ENCODE measurements at regions not wholly inside any gene's neighbourhood (a gene's known extent, or its start where the extent isn't known, plus 50 kb on each side); places are given as distances from the start of the nearest gene placed in this dataset.

DNA sequence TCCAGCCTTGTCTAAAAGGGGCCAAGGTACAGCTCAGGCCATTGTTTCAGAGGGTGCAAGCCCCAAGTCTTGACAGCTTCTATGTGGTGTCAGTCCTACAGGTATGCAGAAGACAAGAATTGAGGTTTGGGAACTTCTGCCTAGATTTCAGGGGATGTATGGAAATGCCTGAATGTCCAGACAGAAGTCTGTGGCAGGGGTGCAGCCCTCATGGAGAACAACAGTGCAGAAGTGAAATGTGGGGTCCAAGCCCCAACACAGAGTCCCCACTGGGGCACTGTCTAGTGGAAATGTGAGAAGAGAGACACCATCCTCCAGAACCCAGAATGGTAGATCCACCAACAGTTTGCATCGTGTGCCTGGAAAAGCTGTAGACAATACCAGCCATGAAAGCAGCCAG is 400.3 kb upstream of the CAMK1G start:
- TF ChIP-seq, protein P1, sequence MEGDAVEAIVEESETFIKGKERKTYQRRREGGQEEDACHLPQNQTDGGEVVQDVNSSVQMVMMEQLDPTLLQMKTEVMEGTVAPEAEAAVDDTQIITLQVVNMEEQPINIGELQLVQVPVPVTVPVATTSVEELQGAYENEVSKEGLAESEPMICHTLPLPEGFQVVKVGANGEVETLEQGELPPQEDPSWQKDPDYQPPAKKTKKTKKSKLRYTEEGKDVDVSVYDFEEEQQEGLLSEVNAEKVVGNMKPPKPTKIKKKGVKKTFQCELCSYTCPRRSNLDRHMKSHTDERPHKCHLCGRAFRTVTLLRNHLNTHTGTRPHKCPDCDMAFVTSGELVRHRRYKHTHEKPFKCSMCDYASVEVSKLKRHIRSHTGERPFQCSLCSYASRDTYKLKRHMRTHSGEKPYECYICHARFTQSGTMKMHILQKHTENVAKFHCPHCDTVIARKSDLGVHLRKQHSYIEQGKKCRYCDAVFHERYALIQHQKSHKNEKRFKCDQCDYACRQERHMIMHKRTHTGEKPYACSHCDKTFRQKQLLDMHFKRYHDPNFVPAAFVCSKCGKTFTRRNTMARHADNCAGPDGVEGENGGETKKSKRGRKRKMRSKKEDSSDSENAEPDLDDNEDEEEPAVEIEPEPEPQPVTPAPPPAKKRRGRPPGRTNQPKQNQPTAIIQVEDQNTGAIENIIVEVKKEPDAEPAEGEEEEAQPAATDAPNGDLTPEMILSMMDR (IDR thresholded peaks at IDR 0.05; ENCODE audit: low read length): no peak
- TF ChIP-seq EZH2 (optimal IDR thresholded peaks at IDR 0.05; ENCODE audit: low read depth, low read length) (no peak), EZH2phosphoT487 (IDR thresholded peaks at IDR 0.05; ENCODE audit: low read length) (no peak)

Data from MM.1S (cell line).